ENCODE measurements at regions not wholly inside any gene's neighbourhood (a gene's known extent, or its start where the extent isn't known, plus 50 kb on each side); places are given as distances from the start of the nearest gene placed in this dataset.

GRCh38 chr1:193754151-193754550 lies 567.7 kb upstream of the B3GALT2 start:
- H3K9me3 Mint-ChIP-seq (ENCODE audit: unreplicated experiment) = peaks cover 2% of the 10 kb centered on the region
- H3K27ac Mint-ChIP-seq (ENCODE audit: unreplicated experiment) = no peak overlapping the region
- H3K4me1 Mint-ChIP-seq (ENCODE audit: low read depth, unreplicated experiment) = no peaks in the 10 kb centered on the region
- TF ChIP-seq CTCF (IDR thresholded peaks at IDR 0.05; ENCODE audit: partially characterized antibody, unreplicated experiment) = no peak
- no peaks in the 10 kb centered on the region for H3K27me3 Mint-ChIP-seq (ENCODE audit: unreplicated experiment)
- DNase-seq = no peak
- H3K4me3 Mint-ChIP-seq (ENCODE audit: unreplicated experiment) = no peak overlapping the region
- peaks cover 5% of the 10 kb centered on the region for H3K36me3 Mint-ChIP-seq (ENCODE audit: unreplicated experiment)

GRCh38 chr1:193753038-193753756 lies 566.8 kb upstream of the B3GALT2 start:
- Mint-ChIP-seq H3K27ac (ENCODE audit: unreplicated experiment) (no peak overlapping the region), H3K9me3 (ENCODE audit: unreplicated experiment) (peaks cover 2% of the 10 kb centered on the region), H3K27me3 (ENCODE audit: unreplicated experiment) (no peaks in the 10 kb centered on the region), H3K36me3 (ENCODE audit: unreplicated experiment) (peaks cover 5% of the 10 kb centered on the region), H3K4me3 (ENCODE audit: unreplicated experiment) (no peak overlapping the region), H3K4me1 (ENCODE audit: low read depth, unreplicated experiment) (no peaks in the 10 kb centered on the region)
- DNase-seq = no peak
- no peak for TF ChIP-seq CTCF (IDR thresholded peaks at IDR 0.05; ENCODE audit: partially characterized antibody, unreplicated experiment)

- H3K27me3 Mint-ChIP-seq (ENCODE audit: unreplicated experiment) = no peaks in the 10 kb centered on the region
- H3K4me1 Mint-ChIP-seq (ENCODE audit: low read depth, unreplicated experiment) = no peaks in the 10 kb centered on the region
- no peak overlapping the region for H3K27ac Mint-ChIP-seq (ENCODE audit: unreplicated experiment)
- H3K9me3 Mint-ChIP-seq (ENCODE audit: unreplicated experiment) = no peaks in the 10 kb centered on the region
- no peak for DNase-seq
- H3K36me3 Mint-ChIP-seq (ENCODE audit: unreplicated experiment) = no peaks in the 10 kb centered on the region
- TF ChIP-seq CTCF (IDR thresholded peaks at IDR 0.05; ENCODE audit: partially characterized antibody, unreplicated experiment) = no peak
- H3K4me3 Mint-ChIP-seq (ENCODE audit: unreplicated experiment) = no peak overlapping the region
These were observed 563.5 kb upstream of the B3GALT2 start for GRCh38 chr1:193749868-193750267.

GRCh38 chr1:193747579-193747978 lies 561.2 kb upstream of the B3GALT2 start:
- no peaks in the 10 kb centered on the region for H3K9me3 Mint-ChIP-seq (ENCODE audit: unreplicated experiment)

More at GRCh38 chr1:193747579-193747978, 561.2 kb upstream of the B3GALT2 start:
- Mint-ChIP-seq H3K36me3 (ENCODE audit: unreplicated experiment) (no peaks in the 10 kb centered on the region), H3K27me3 (ENCODE audit: unreplicated experiment) (no peaks in the 10 kb centered on the region), H3K27ac (ENCODE audit: unreplicated experiment) (no peak overlapping the region), H3K4me1 (ENCODE audit: low read depth, unreplicated experiment) (no peaks in the 10 kb centered on the region), H3K4me3 (ENCODE audit: unreplicated experiment) (no peak overlapping the region)
- no peak for TF ChIP-seq CTCF (IDR thresholded peaks at IDR 0.05; ENCODE audit: partially characterized antibody, unreplicated experiment)
- DNase-seq = no peak
